CD4-positive, alpha-beta T cell treated with Interleukin-6 at 100 ng/mL for 8 hours (primary cell): ENCODE measurements at regions not wholly inside any gene's neighbourhood (a gene's known extent, or its start where the extent isn't known, plus 50 kb on each side); places are given as distances from the start of the nearest gene placed in this dataset.
"Not testable (repeated sequence)": the region's sequence is repeated elsewhere in the genome, so short reads cannot be mapped to it uniquely, and the experiment has no call there.

ENCODE experiments used
- DNase-seq: peaks from one replicate; pipeline ENCODE4 v3.0.0-alpha.2; 2020; ENCODE audit warnings: mixed read lengths, low spot score

DNA sequence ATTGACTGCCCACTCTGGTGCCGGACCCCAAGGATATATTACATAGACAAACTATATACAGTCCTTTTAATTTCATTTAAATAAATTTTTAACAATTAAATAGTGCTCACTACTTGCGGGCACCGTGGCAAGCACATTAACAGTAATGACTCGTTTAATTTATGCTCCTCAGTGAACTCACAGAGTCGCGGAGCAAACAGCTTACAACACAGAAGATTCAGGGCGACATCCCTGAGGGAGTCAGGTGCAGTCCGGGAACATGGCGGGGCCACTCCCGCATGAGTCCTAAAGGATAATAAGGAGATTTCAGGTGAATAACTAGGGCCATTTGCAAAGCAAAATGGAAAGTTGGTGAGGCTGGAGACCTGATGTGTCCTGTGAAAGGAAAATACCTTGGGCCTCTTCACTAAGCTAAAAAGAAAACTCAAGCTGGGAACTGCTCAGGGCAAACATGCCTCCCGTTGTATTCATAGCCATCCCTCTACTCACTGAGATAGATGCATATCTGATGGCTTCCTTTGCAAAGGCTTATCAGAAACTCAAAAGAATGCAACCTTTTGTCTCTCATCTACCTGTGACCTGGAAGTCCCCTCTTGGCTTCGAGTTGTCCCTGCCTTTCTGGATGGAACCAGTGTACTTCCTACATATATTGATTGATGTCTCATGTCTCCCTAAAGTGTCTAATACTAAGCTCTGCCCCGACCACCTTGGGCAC lies 125.6 kb downstream of the KLF6 start:
- no peak for DNase-seq

DNA sequence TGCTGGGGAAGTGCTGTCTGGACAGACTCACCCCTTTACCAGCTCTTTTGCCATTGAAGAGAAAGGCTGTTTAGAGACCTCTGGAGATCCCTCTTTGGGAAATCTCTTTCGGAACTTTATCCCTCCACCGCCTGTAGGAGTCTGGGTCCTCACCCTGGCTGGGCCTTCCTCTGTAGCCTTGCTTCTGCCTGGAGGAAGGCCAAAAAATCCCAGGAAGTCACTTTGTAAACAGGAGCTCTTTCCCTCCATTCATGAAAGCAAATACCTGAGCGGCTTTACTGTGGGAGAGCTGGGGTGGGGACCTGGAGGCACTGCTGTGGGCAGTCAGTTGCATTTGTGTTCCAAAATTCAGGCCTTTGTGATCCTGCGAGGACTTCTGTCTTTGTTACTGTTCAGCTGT lies 126.2 kb downstream of the KLF6 start:
- no peak for DNase-seq

DNA sequence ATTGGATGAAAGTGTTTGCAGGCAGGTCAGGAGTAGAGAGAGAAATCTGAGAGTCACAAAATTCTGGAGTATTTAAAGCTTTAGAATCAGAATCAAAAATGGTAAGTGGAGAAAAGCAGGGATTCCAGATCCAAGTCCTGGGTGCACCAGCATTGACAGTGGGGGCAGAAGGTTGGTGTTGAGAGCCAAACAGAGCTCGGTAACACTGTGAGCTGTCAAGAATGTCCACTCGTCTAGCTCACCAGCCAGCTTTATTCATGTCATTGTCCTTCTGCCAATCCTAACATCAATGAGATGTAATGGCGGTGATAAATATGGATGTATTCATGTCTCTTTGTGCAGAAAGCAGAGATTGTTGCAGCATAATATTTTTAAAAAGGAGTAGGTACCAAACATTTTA lies 128.8 kb downstream of the KLF6 start:
- DNase-seq: no peak

DNA sequence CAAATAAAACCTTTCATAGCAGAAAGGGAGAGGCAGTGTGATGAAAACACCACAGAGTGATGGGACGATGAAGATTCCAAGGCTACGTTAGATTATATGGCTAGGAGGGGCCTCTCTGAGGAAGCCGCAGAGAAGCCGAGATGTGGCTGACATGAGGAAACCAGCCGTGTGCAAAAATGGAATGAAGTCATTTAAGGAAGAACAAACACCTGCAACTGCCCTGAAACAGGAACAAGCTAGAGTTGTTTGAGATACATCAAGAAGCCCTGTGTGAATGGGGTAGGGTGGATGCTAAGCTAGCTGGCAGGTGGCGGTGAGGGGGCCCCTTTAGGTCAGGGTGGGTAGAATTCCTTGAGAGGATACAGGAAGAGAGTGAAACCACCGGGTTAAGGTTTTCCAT lies 129.5 kb downstream of the KLF6 start:
- DNase-seq: no peak

DNA sequence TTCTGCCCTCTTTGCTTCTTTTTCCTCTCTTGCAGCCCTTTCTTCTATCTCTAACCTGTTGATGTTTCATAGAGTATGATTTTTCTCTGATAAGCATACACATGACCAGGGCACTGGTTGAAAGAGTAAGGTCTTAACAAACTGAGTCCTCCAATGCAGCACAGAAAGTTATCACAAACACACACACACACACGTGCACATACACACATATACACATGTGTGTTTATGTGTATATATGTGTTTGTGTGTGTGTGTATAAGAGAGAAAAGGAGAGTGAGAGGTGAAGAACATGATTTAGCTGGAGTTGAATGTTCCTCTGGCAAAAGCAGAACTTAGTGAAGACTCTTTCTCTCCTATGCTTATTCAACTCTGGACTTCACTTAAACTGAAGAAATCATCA lies 130.0 kb downstream of the KLF6 start:
- DNase-seq: no peak

DNA sequence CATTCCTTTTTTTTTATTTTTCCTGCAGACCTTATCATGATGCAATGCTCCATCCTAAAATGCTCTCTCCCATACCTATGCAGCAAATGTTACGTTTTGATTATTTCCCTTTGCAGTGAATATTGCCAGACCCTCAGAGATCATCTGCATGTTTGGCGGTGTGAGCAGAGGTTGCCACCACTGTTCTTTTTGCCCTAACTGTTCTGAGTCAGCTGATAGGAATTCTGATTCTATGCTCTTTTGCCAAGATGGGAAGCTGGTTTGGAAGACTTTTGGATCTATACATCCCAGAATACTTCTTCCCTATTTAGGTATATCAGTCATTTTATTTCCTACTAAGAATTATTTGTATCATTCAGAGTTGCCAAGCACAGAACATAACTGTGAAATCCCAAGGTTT lies 130.5 kb downstream of the KLF6 start:
- no peak for DNase-seq

DNA sequence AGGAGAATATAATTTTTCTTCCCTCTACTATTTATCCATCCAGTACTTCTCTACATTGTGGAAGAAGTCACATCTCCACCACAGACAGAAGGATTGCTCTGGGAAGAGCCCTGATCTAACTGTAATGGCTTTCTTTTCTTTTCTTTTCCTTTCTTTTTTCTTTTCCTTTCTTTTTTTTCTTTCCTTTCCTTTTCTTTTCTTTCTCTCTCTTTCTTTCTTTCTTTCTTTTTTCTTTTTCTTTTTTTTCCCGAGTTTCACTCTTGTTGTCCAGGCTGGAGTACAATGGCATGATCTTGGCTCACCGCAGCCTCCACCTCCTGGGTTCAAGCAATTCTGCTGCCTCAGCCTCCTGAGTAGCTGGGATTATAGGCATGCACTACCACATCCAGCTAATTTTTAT lies 131.7 kb downstream of the KLF6 start:
- not testable (repeated sequence) for DNase-seq

DNA sequence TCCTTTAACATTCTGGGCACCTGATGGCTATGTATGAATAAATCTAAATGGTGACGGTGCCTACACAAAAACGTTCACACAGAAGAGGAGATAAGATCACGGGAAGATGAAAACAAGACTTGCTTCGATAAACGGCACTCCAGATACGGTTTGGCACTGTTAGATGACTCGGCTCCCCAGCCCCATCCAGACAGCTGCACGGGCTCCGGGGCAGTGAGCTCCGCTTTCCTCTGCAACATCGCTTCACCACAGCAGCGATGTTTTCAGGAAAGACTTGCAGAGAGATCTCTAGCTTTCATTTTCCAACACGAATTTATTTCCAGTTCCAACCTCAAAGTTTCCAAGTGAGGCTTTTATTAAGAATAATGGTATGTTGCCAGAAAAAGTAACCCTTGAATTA lies 132.1 kb downstream of the KLF6 start:
- no peak for DNase-seq

DNA sequence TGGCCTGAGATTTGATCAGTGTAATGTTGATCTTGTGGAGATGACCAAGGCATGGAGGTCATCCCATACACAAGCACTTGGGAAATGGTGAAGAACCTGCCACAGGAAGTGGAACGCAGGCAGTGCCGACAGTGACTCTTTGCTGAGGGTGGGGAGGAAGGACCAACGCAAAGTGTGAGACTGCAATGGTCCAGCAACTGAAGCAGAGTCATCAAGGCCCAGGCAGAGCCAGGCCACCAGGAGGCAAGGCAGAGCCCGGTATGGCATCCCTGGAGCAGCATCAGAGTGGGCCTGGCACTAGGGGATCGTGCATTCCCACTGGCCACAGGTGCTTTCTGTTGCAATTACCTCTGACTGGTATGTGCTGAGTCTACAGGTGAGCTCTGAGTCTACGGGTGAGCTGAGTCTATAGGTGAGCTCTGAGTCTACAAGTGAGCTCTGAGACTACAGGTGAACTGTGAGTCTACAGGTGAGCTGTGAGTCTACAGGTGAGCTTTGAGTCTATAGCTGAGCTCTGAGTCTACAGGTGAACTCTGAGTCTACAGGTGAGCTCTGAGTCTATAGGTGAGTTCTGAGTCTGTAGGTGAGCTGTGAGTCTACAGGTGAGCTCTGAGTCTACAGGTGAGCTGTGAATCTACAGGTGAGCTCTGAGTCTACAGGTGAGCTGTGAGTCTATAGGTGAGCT lies 132.9 kb downstream of the KLF6 start:
- DNase-seq: no peak

DNA sequence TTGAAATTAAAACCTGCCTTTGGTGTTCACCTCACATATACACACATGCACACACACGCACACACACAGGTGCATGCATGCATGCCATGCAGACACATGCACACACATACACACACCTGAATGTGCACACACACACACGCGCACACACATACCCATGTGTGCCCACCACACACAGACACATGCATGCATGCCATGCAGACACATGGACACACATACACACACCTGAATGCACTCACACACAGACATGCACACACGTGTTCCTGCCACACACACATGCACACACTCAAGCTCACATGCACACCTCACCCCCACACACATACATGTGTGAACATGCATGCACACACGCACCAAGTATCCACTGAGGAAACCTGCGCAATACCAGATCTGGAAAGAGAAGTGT lies 136.4 kb downstream of the KLF6 start:
- DNase-seq: no peak

DNA sequence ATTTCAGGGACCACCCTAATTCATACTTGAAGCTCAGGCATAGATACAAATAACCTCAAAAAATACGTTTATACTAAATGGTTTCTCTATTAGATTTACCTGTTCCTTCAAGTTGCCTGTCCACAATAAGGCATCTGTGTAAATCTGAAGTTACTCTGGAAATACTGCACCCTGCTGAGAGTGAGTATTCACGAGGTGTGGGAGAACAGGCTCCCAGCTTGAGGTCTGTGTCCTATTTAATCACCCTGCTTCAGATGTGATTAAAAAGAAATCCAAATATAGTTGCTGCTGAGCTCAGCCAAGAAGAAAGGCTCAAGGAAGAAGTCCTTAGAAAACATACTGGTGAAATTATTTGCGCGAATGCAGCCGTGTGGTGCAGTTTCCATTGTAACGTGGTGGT lies 136.8 kb downstream of the KLF6 start:
- DNase-seq: no peak

DNA sequence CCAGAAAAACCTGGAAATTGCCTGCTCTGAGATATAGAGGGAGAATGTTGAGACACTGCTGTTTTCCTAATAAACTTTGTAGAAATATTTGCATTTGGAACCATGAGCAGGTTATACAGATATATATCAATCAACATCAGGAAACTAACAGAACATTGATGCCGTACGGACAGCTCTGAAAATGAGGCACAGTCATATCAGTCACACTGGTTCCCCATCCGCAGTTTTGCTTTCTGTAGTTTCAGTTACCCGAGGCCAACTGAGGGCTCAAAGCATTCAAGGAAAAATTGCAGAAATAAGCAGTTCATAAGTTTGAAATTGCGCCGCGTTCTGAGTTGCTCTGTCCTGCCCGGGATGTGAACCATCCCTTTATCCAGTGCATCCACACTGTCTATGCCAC lies 137.9 kb downstream of the KLF6 start:
- no peak for DNase-seq

DNA sequence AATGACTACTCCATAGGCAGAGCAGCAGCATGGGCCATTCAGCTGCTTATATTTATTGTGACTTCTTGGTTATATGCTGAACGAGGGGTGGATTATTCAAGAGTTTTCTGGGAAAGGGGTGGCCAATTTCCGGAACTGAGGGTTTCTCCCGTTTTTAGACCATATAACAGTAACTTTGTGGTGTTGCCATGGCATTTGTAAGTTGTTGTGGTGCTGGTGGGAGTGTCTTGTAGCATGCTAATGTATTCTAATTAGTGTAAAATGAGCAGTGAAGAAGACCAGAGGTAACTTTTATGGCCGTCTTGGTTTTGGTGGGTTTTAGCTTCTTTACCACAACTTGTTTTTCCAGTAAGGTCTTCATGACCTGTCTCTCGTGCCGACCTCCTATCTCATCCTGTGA lies 139.6 kb downstream of the KLF6 start:
- DNase-seq: no peak

DNA sequence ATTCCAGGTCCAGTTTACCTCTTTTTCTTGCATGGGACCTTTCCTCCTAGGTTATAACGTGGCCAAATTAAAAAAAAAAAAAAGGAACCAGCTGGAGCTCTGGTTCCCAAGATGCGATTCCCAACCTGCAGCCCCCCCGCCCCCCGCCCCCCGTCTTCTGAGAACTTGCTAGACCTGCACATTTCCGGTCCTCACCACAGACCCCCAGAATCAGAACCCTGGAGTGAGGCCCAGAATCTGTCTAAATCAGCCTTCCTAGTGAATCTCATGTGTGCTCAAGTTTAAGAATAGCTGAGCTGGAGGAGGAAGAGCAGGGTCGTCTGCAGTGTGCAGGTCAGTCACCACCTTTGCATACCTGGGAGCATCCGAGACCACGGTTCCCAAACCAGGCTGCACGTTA lies 144.2 kb downstream of the KLF6 start:
- DNase-seq: no peak

DNA sequence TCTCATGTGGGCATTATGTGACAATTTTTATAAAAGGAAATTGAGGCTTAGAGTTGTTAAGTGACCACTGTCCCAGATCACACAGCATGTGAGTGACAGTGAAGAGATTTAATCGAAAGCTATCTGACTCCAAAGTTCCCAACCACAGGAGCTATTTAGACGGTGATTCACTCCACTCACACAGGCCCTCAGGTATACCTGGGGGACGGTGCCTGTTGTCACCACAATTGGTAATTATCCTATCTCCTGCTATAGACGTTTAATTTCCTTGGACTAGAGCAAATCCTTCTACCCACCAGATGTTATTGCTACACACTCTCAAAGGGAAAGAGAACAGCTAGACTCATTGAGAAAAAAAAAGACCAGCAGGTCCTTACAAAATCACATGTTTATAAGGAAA lies 145.5 kb downstream of the KLF6 start:
- no peak for DNase-seq

DNA sequence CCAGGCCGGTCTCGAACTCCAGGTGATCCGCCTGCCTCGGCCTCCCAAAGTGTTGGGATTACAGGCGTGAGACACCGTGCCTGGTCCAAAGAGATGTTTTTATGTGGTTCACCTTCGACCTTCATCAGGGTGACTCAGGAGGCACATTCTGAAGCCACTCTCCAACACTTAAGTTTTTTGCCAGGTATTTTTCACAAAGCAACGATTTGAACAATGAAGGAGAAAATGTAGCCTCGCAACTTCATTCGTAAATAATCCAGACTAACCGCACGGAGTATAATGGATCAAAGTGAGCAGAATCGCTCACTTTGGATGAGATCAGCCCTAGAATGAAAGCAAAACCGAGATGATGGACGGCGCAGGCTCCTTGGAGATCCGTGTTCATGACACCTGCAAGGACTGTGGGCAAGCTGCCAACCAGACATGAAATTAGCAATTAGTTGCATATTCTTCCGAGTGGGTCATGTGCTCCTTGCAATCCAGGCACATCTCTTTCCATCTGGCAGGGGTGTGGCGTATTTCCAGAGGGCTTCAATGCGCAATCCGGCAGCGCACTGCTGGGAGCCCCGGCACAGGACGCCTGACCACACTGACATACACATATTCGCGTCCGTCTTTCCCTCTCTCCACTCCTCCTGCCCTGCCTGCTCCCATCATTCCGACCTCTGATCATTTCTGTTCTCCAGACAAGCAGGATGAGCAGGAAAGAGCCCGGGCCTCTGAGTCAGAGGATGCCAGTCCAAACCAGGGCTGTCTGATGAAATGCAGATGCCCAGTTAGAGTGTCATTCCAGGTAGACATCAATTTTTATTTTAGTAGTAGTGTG lies 148.4 kb downstream of the KLF6 start:
- no peak for DNase-seq

DNA sequence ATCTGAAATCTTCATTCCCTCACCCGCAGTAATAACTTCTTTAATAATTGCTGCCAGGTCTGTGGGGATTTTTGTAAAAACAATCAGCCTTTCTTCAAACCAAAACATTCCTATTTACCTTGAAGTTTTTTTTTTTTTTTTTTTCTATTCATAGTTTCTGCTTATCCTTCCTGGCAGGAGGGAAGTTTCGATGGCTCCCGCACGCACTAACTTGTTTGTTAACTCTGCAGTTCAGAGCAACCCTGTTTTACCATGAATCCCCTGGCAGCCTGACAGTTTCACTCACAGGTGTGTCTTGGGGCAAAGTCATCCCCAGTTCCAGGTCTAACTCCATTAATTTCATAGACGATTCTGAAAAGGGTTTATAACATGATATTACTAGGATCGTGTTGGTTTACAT lies 149.3 kb downstream of the KLF6 start:
- DNase-seq: no peak

DNA sequence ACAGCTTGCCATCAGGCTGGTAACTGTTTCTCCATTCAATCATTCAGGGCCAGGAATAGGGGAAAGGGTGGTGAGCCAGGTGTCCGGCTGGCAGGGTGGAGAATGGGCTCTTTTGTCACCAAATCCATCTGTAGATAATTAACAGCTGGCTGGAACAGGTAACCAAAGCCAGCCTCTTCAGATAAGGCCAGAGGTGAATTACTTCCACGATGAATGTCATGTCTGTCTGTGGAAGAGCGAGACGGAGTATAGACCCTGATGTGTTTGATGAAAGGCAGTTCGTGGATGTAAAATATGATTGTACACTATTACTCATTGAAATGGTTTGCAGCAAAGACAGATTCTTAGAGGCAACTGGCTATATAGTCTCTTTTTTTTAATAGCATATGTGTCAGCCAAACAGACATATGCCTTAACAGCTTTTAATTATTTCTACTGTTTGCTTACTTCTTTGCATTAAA lies 149.8 kb downstream of the KLF6 start:
- no peak for DNase-seq

DNA sequence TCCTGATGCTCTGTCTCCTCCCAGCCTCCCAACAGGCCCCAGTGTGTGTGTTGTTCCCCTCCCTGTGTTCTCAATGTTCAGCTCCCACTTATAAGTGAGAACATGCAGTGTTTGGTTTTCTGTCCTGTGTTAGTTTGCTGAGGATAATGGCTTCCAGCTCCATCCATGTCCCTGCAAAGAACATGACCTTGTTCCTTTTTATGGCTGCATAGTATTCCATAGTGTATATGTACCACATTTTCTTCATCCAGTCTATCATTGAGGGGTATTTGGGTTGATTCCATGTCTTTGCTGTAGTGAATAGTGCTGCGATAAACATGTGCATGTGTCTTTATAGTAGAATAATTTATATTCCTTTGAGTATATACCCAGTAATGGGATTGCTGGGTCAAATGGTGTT lies 150.4 kb downstream of the KLF6 start:
- DNase-seq: not testable (repeated sequence)

DNA sequence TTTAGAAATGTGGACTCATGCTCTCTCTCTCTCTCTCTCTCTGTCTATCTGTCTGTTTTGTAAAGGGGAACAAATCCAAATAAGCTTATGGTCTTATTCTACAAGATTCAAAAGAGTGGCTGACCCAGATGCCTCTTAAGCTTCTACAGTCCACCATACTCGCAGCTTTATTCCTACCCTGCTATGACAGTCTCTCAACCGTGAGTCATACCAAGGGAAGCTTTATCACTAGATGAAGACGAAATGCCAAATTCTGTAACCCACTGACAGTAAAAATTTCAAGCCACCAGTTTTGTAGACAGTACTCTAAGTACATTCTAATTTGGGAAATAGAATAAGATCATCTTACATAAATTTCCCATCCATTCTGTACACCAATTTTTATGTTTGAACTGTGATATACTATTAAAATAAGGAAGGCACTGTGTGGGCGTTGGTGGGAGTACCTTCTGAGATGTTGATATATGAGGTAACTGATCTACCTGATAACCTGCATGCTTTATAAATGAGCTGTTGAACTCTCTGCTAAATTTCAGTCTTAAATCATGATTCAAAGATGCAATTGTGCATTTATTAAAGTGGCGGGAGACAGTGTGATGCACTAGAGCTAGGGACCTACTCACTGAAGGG lies 153.2 kb downstream of the KLF6 start:
- no peak for DNase-seq

DNA sequence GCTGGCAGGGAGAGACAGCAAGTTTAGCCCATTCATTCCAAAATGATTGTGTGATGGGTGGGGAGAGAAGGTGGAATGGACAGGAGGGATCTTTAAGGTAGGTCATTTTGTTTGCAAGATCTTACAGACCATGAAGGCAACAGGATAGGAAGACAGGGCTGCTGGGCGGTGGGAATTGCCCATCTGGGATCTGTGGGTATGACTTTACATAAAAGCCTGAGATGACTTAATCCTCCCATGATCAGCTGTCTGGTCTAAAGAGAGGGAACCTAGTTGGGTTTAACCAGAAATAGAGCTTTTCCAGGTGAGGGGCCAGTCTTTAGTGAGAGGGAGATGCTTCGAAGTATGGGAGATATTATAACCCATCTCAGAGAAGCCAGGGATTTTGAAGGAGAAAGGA lies 153.7 kb downstream of the KLF6 start:
- DNase-seq: no peak

DNA sequence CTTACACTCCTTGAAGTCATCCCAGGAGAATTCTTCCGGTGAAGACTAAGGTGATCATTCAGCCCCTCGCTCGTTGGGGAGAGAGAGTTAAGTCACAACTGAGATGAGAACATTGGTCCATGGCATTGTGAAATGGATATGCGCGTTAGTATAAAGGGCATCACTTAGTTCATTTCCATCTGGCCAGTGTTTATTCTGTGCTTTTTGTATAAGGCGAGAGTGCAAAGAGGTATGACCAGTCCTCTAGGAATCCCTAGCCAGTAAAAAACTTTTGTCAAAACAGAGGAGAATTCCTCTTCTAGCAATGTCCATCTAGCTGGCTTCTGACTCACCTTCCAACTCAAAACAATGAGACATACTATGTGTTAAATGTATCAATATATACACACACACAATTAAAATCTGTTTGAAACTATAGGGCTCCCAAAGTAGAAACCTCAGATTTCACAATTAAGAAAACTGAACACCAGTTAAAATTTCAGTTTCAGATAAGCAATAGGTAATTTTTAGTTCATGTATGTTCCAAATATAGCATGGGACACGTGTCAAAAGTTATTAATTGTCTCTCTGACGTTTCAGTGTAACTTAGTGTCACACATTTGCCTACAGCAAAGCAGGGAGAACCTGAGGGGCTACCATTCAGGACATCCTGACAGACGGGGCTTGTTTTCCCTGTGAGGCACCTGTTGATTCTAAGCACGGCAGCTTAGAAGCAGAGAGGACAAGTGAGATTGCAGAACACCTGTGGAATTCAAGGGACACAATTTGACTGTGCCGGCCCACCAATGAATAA lies 158.9 kb downstream of the KLF6 start:
- no peak for DNase-seq
